HepG2 (cell line): ENCODE measurements at regions not wholly inside any gene's neighbourhood (a gene's known extent, or its start where the extent isn't known, plus 50 kb on each side); places are given as distances from the start of the nearest gene placed in this dataset.

Experiments used
- AFF4 ChIP-seq: sonication (generic); formaldehyde crosslinking; IDR thresholded peaks from 2 replicates; pipeline ENCODE4 v1.4.0; 2020; ENCODE audit warnings: missing genetic modification reagents
- CEBPZ ChIP-seq: IDR thresholded peaks from 2 replicates; pipeline ENCODE4 v1.6.1; 2012; ENCODE audit warnings: low read length, improper control_type of control experiment
- CTCF ChIP-seq: sonication (generic); formaldehyde crosslinking; IDR thresholded peaks from 2 replicates; pipeline ENCODE4 v1.5.0; 2020; ENCODE audit warnings: mild to moderate bottlenecking, missing genetic modification reagents, moderate library complexity
- DPF2 ChIP-seq: sonication (generic); formaldehyde crosslinking; IDR thresholded peaks from 2 replicates; pipeline ENCODE4 v1.4.0; 2020; ENCODE audit warnings: mild to moderate bottlenecking, low read depth, missing genetic modification reagents, borderline replicate concordance
- EZH2 ChIP-seq: conservative IDR thresholded peaks from 2 replicates; pipeline ENCODE4 v1.6.1; 2012; ENCODE audit warnings: mild to moderate bottlenecking, low read depth, low read length, moderate library complexity
- MAX ChIP-seq: IDR thresholded peaks from 2 replicates; pipeline ENCODE4 v1.6.1; 2012; ENCODE audit warnings: inconsistent platforms
- NFRKB ChIP-seq: fragments of 450-650 bp; IDR thresholded peaks from 2 replicates; pipeline ENCODE4 v1.6.1; 2017
- SIN3B ChIP-seq: fragments of 150-350 bp; IDR thresholded peaks from 2 replicates; pipeline ENCODE4 v1.6.1; 2014; ENCODE audit warnings: low read length
- TAF1 ChIP-seq: sonication (generic); formaldehyde crosslinking; IDR thresholded peaks from 2 replicates; pipeline ENCODE4 v1.4.0; 2020; ENCODE audit warnings: missing genetic modification reagents
- TCF12 ChIP-seq, 2 experiments: fragments of 450-650 bp in 1 of 2; sonication (generic) in 1 of 2; formaldehyde crosslinking in 1 of 2; IDR thresholded peaks; 2 replicates each; pipeline versions ENCODE4 v1.6.1 to v1.8.0; 2017 to 2022; ENCODE audit warnings: antibody characterized with exemption in 1 of 2, mild to moderate bottlenecking in 1 of 2, missing genetic modification reagents in 1 of 2, moderate library complexity in 1 of 2
- YY1 ChIP-seq: IDR thresholded peaks from 2 replicates; pipeline ENCODE4 v1.6.1; 2011; ENCODE audit warnings: low read length, low read depth, moderate library complexity, mild to moderate bottlenecking; ENCODE audit not compliant: insufficient read depth, insufficient replicate concordance
- ZNF550 ChIP-seq: sonication (generic); formaldehyde crosslinking; IDR thresholded peaks from 2 replicates; pipeline ENCODE4 v1.4.0; 2020; ENCODE audit warnings: mild to moderate bottlenecking, missing genetic modification reagents, borderline replicate concordance
- ZNF576 ChIP-seq: sonication (generic); formaldehyde crosslinking; IDR thresholded peaks from 2 replicates; pipeline ENCODE4 v1.4.0; 2020; ENCODE audit warnings: mild to moderate bottlenecking, missing genetic modification reagents

GRCh38 chr1:163877016-163877415 lies 555.3 kb downstream of the NUF2 start:
- TF ChIP-seq TCF12 (IDR thresholded peaks at IDR 0.05), result no peak
- TF ChIP-seq TCF12 (CRISPR knock-in tag; IDR thresholded peaks at IDR 0.05), result no peak
- no peak for TF ChIP-seq DPF2
- TF ChIP-seq CEBPZ, result no peak
- TF ChIP-seq CTCF (CRISPR knock-in tag), result no peak
- no peak for TF ChIP-seq YY1
- no peak for TF ChIP-seq ZNF550 (CRISPR knock-in tag)
- TF ChIP-seq EZH2, result no peak
- TF ChIP-seq SIN3B, result no peak
- TF ChIP-seq MAX, result no peak
- no peak for TF ChIP-seq AFF4 (CRISPR knock-in tag)
- no peak for TF ChIP-seq ZNF576 (CRISPR knock-in tag)
- no peak for TF ChIP-seq TAF1 (CRISPR knock-in tag)
- TF ChIP-seq NFRKB, result no peak
